GM12892 (cell line): ENCODE measurements at regions not wholly inside any gene's neighbourhood (a gene's known extent, or its start where the extent isn't known, plus 50 kb on each side); places are given as distances from the start of the nearest gene placed in this dataset.

Experiments used
- POLR2A ChIP-seq: IDR thresholded peaks from 2 replicates; pipeline ENCODE4 v1.6.1; 2011; ENCODE audit warnings: low read depth, low read length, control low read depth
- POLR2AphosphoS5 ChIP-seq: IDR thresholded peaks from 2 replicates; pipeline ENCODE4 v1.6.1; 2011; ENCODE audit warnings: low read depth, low read length, control low read depth
- TAF1 ChIP-seq: IDR thresholded peaks from 2 replicates; pipeline ENCODE4 v1.6.1; 2011; ENCODE audit warnings: low read depth, mild to moderate bottlenecking, control low read depth, low read length, borderline replicate concordance

- TF ChIP-seq POLR2A (no peak), POLR2AphosphoS5 (no peak), TAF1 (no peak)
These were observed 69.2 kb upstream of the SGIP1 start for GRCh38 chr1:66464802-66465201.
